ENCODE measurements at regions not wholly inside any gene's neighbourhood (a gene's known extent, or its start where the extent isn't known, plus 50 kb on each side); places are given as distances from the start of the nearest gene placed in this dataset.

- Histone ChIP-seq H3K36me3 (replicated peaks) (no peaks in the 10 kb centered on the region), H3K4me3 (ENCODE audit: low read depth, low read length) (no peak overlapping the region), H3K27me3 (replicated peaks) (no peaks in the 10 kb centered on the region), H3K27ac (no peak overlapping the region)
- DNase-seq: no peak
- in situ Hi-C loops (cut with HindIII; ENCODE audit: low pct_ligation_motif_present, low sequenced_read_pairs): no loop called here
- no peak for TF ChIP-seq CTCF (IDR thresholded peaks at IDR 0.05; ENCODE audit: low read depth, low read length, missing control alignments)
Measured at GRCh38 chr20:39136798-39137197, 174.7 kb downstream of the DHX35 start.

GRCh38 chr20:39135885-39136544 lies 173.9 kb downstream of the DHX35 start:
- Histone ChIP-seq H3K4me3 (ENCODE audit: low read depth, low read length) (no peak overlapping the region), H3K27ac (no peak overlapping the region), H3K27me3 (replicated peaks) (no peaks in the 10 kb centered on the region), H3K36me3 (replicated peaks) (no peaks in the 10 kb centered on the region)
- no peak for DNase-seq
- no peak for TF ChIP-seq CTCF (IDR thresholded peaks at IDR 0.05; ENCODE audit: low read depth, low read length, missing control alignments)
- in situ Hi-C loops (cut with HindIII; ENCODE audit: low pct_ligation_motif_present, low sequenced_read_pairs): no loop called here

GRCh38 chr20:39133201-39133600 lies 171.1 kb downstream of the DHX35 start:
- Histone ChIP-seq H3K36me3 (replicated peaks) (no peaks in the 10 kb centered on the region), H3K27ac (no peak overlapping the region), H3K27me3 (replicated peaks) (no peaks in the 10 kb centered on the region), H3K4me3 (ENCODE audit: low read depth, low read length) (no peak overlapping the region)
- in situ Hi-C loops (cut with HindIII; ENCODE audit: low pct_ligation_motif_present, low sequenced_read_pairs): no loop called here
- no peak for DNase-seq
- TF ChIP-seq CTCF (IDR thresholded peaks at IDR 0.05; ENCODE audit: low read depth, low read length, missing control alignments): no peak

GRCh38 chr20:39132511-39132910 lies 170.4 kb downstream of the DHX35 start:
- DNase-seq: no peak
- in situ Hi-C loops (cut with HindIII; ENCODE audit: low pct_ligation_motif_present, low sequenced_read_pairs): no loop called here
- H3K4me3 ChIP-seq (ENCODE audit: low read depth, low read length): no peak overlapping the region
- H3K27me3 ChIP-seq (replicated peaks): no peaks in the 10 kb centered on the region
- H3K36me3 ChIP-seq (replicated peaks): no peaks in the 10 kb centered on the region
- no peak for TF ChIP-seq CTCF (IDR thresholded peaks at IDR 0.05; ENCODE audit: low read depth, low read length, missing control alignments)
- H3K27ac ChIP-seq: no peak overlapping the region

GRCh38 chr20:39132093-39132492 lies 169.9 kb downstream of the DHX35 start:
- H3K4me3 ChIP-seq (ENCODE audit: low read depth, low read length): no peak overlapping the region
- no peaks in the 10 kb centered on the region for H3K36me3 ChIP-seq (replicated peaks)
- TF ChIP-seq CTCF (IDR thresholded peaks at IDR 0.05; ENCODE audit: low read depth, low read length, missing control alignments): no peak
- no peak for DNase-seq
- in situ Hi-C loops (cut with HindIII; ENCODE audit: low pct_ligation_motif_present, low sequenced_read_pairs): no loop called here
- no peak overlapping the region for H3K27ac ChIP-seq
- no peaks in the 10 kb centered on the region for H3K27me3 ChIP-seq (replicated peaks)

GRCh38 chr20:39130627-39131026 lies 168.5 kb downstream of the DHX35 start:
- H3K4me3 ChIP-seq (ENCODE audit: low read depth, low read length): no peak overlapping the region
- TF ChIP-seq CTCF (IDR thresholded peaks at IDR 0.05; ENCODE audit: low read depth, low read length, missing control alignments): no peak
- in situ Hi-C loops (cut with HindIII; ENCODE audit: low pct_ligation_motif_present, low sequenced_read_pairs): no loop called here
- H3K27ac ChIP-seq: no peak overlapping the region
- no peaks in the 10 kb centered on the region for H3K27me3 ChIP-seq (replicated peaks)
- DNase-seq: no peak
- no peaks in the 10 kb centered on the region for H3K36me3 ChIP-seq (replicated peaks)
